GM23338 (cell line): ENCODE measurements at regions not wholly inside any gene's neighbourhood (a gene's known extent, or its start where the extent isn't known, plus 50 kb on each side); places are given as distances from the start of the nearest gene placed in this dataset.

Experiments
- ATAC-seq: fragments of 200-7000 bp; cut with Tn5 transposase; 3 replicates; pipeline ENCODE4 v1.9.1; 2020
- DNase-seq: peaks from one replicate; pipeline ENCODE4 v3.0.0-alpha.2; 2015; ENCODE audit warnings: low spot score
- H2AFZ ChIP-seq: fragments of 200-600 bp; sonication (generic); 2 replicates; pipeline ENCODE4 v1.8.0; 2016; ENCODE audit warnings: antibody characterized with exemption, mild to moderate bottlenecking, moderate library complexity
- H3F3A ChIP-seq: fragments of 200-600 bp; sonication (generic); replicated peaks from 2 replicates; pipeline ENCODE4 v1.8.0; 2017; ENCODE audit warnings: antibody characterized with exemption, mixed run types, low read depth
- H3K27ac ChIP-seq: fragments of 200-600 bp; sonication (generic); 2 replicates; pipeline ENCODE4 v1.6.1; 2016; ENCODE audit warnings: low read depth
- H3K27me3 ChIP-seq: fragments of 200-600 bp; sonication (generic); 2 replicates; pipeline ENCODE4 v1.8.0; 2016; ENCODE audit warnings: mild to moderate bottlenecking, mixed run types, moderate library complexity; ENCODE audit not compliant: insufficient read depth
- H3K36me3 ChIP-seq: fragments of 200-600 bp; sonication (generic); 2 replicates; pipeline ENCODE4 v1.8.0; 2016; ENCODE audit warnings: mild to moderate bottlenecking; ENCODE audit not compliant: insufficient read depth
- H3K4me1 ChIP-seq: fragments of 200-600 bp; sonication (generic); 2 replicates; pipeline ENCODE4 v1.8.0; 2016; ENCODE audit warnings: mild to moderate bottlenecking, moderate library complexity; ENCODE audit not compliant: insufficient read depth
- H3K4me2 ChIP-seq: fragments of 200-600 bp; sonication (generic); 2 replicates; pipeline ENCODE4 v1.7.1; 2017; ENCODE audit warnings: mixed run types
- H3K4me3 ChIP-seq: fragments of 200-600 bp; sonication (generic); 2 replicates; pipeline ENCODE4 v1.6.1; 2016; ENCODE audit warnings: mixed run types
- H3K79me2 ChIP-seq: fragments of 200-600 bp; sonication (generic); replicated peaks from 2 replicates; pipeline ENCODE4 v1.8.0; 2017; ENCODE audit warnings: mild to moderate bottlenecking; ENCODE audit not compliant: insufficient read depth
- H3K9me2 ChIP-seq: fragments of 200-600 bp; sonication (generic); 2 replicates; pipeline ENCODE4 v1.8.0; 2017; ENCODE audit not compliant: insufficient read depth
- H4K20me1 ChIP-seq: fragments of 200-600 bp; sonication (generic); replicated peaks from 2 replicates; pipeline ENCODE4 v1.8.0; 2017; ENCODE audit warnings: mild to moderate bottlenecking; ENCODE audit not compliant: insufficient read depth
- H3K27ac Mint-ChIP-seq: 2 replicates; pipeline ENCODE4 v1.8.0; 2020; ENCODE audit warnings: inconsistent platforms, mild to moderate bottlenecking, moderate library complexity, mixed read lengths
- H3K27me3 Mint-ChIP-seq: 3 replicates; pipeline ENCODE4 v1.8.0; 2022; ENCODE audit warnings: low read depth, mild to moderate bottlenecking, moderate library complexity, mixed read lengths, inconsistent platforms; ENCODE audit not compliant: insufficient read depth, poor library complexity
- H3K36me3 Mint-ChIP-seq: 3 replicates; pipeline ENCODE4 v1.8.0; 2021; ENCODE audit warnings: low read depth, mild to moderate bottlenecking, inconsistent platforms, moderate library complexity, mixed read lengths
- H3K4me1 Mint-ChIP-seq: 3 replicates; pipeline ENCODE4 v1.8.0; 2020; ENCODE audit warnings: mild to moderate bottlenecking, inconsistent platforms, mixed read lengths
- H3K4me3 Mint-ChIP-seq: 3 replicates; pipeline ENCODE4 v1.8.0; 2021; ENCODE audit warnings: moderate library complexity, mild to moderate bottlenecking, inconsistent platforms, mixed read lengths
- H3K9me3 Mint-ChIP-seq: 3 replicates; pipeline ENCODE4 v1.8.0; 2020; ENCODE audit warnings: moderate library complexity, mild to moderate bottlenecking, inconsistent platforms, mixed read lengths
- CREB1 ChIP-seq: fragments of 250-450 bp; sonication (Bioruptor Pico); IDR thresholded peaks from 2 replicates; pipeline ENCODE4 v1.5.0; 2020; ENCODE audit warnings: low read depth, mild to moderate bottlenecking, moderate library complexity
- EZH2 ChIP-seq: fragments of 200-600 bp; sonication (generic); IDR thresholded peaks from one replicate; pipeline ENCODE4 v1.8.0; 2017; ENCODE audit warnings: antibody characterized with exemption, mild to moderate bottlenecking, low read depth; ENCODE audit not compliant: unreplicated experiment
- EZH2phosphoT487 ChIP-seq: fragments of 200-600 bp; sonication (generic); IDR thresholded peaks from one replicate; pipeline ENCODE4 v1.8.1; 2018; ENCODE audit warnings: antibody characterized with exemption; ENCODE audit not compliant: unreplicated experiment
- JUNB ChIP-seq: IDR thresholded peaks from one replicate; pipeline ENCODE4 v1.6.1; 2016; ENCODE audit warnings: antibody characterized with exemption; ENCODE audit not compliant: unreplicated experiment
- NANOG ChIP-seq: IDR thresholded peaks from 2 replicates; pipeline ENCODE4 v1.6.1; 2016; ENCODE audit warnings: antibody characterized with exemption, borderline replicate concordance
- POLR2AphosphoS5 ChIP-seq: IDR thresholded peaks from 2 replicates; pipeline ENCODE4 v1.6.1; 2016; ENCODE audit warnings: antibody characterized with exemption, low read depth
- STAT1 ChIP-seq: IDR thresholded peaks from one replicate; pipeline ENCODE4 v1.6.1; 2016; ENCODE audit warnings: antibody characterized with exemption; ENCODE audit not compliant: unreplicated experiment
- ZNF114 ChIP-seq: fragments of 250-450 bp; sonication (Bioruptor Pico); IDR thresholded peaks from 2 replicates; pipeline ENCODE4 v1.5.0; 2020; ENCODE audit warnings: mild to moderate bottlenecking, moderate library complexity
- ZNF331 ChIP-seq: fragments of 250-450 bp; sonication (Bioruptor Pico); IDR thresholded peaks from 2 replicates; pipeline ENCODE4 v1.5.0; 2020; ENCODE audit warnings: low read depth, mild to moderate bottlenecking, moderate library complexity
- TF ChIP-seq, protein P1 (sequence below), 2 experiments: fragments of 200-600 bp in 1 of 2; sonication (generic) in 1 of 2; conservative IDR thresholded peaks; 2 replicates each; pipeline versions ENCODE4 v1.5.1 to v1.6.1; 2016 to 2017; ENCODE audit warnings: antibody characterized with exemption in 2 of 2, low read depth in 2 of 2, mild to moderate bottlenecking in 2 of 2, moderate library complexity in 1 of 2
- TF ChIP-seq, protein P2 (sequence below): IDR thresholded peaks from 2 replicates; pipeline ENCODE4 v1.6.1; 2016; ENCODE audit warnings: antibody characterized with exemption
- TF ChIP-seq, protein P3 (sequence below): fragments of 250-450 bp; sonication (Bioruptor Pico); IDR thresholded peaks from 2 replicates; pipeline ENCODE4 v1.5.0; 2020; ENCODE audit warnings: mild to moderate bottlenecking, moderate library complexity
- TF ChIP-seq, protein P4 (sequence below): IDR thresholded peaks from one replicate; pipeline ENCODE4 v1.6.1; 2018; ENCODE audit warnings: antibody characterized with exemption; ENCODE audit not compliant: unreplicated experiment

DNA sequence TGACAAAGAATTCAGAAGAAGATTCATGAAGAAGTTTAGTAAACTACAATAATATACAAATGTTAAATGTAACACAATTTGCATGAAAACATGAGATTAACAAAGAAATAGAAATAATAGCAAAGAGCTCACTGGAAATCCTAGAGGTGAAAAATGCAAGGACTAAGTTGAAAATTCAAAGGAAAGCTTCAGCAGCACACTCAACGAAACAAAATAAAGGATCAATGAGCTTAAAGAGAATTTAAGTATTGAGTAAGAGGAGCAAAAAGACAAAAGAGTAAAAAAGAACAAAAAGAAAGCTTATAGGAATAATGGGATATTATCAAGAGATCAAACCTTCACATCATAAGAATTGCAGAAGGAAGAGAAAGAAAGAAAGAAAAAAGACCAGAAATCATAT lies 583.8 kb upstream of the NECTIN3 start:
- no peaks in the 10 kb centered on the region for H3K27me3 ChIP-seq
- no peak overlapping the region for H3K4me3 ChIP-seq
- DNase-seq, result no peak
- Mint-ChIP-seq H3K27ac (no peak overlapping the region), H3K9me3 (peaks cover 25% of the 10 kb centered on the region), H3K36me3 (peaks cover 28% of the 10 kb centered on the region), H3K4me3 (no peak overlapping the region), H3K27me3 (no peaks in the 10 kb centered on the region), H3K4me1 (peaks cover 8% of the 10 kb centered on the region; the same call in 2 of the 3 replicates)
- peaks cover 8% of the 10 kb centered on the region; the same call in 1 of the 2 replicates for H3K4me1 ChIP-seq
- H3K9me2 ChIP-seq, result peaks cover 4% of the 10 kb centered on the region; the same call in 1 of the 2 replicates
- H3F3A ChIP-seq, result no peaks in the 10 kb centered on the region
- no peaks in the 10 kb centered on the region for H3K36me3 ChIP-seq
- H4K20me1 ChIP-seq, result no peaks in the 10 kb centered on the region
- no peak overlapping the region for H3K27ac ChIP-seq
- no peak overlapping the region for H3K4me2 ChIP-seq
- no peaks in the 10 kb centered on the region for H3K79me2 ChIP-seq
- ATAC-seq, result no peak
- TF ChIP-seq EZH2phosphoT487, result no peak
- TF ChIP-seq CREB1 (CRISPR knock-in tag), result no peak
- TF ChIP-seq, protein P1, sequence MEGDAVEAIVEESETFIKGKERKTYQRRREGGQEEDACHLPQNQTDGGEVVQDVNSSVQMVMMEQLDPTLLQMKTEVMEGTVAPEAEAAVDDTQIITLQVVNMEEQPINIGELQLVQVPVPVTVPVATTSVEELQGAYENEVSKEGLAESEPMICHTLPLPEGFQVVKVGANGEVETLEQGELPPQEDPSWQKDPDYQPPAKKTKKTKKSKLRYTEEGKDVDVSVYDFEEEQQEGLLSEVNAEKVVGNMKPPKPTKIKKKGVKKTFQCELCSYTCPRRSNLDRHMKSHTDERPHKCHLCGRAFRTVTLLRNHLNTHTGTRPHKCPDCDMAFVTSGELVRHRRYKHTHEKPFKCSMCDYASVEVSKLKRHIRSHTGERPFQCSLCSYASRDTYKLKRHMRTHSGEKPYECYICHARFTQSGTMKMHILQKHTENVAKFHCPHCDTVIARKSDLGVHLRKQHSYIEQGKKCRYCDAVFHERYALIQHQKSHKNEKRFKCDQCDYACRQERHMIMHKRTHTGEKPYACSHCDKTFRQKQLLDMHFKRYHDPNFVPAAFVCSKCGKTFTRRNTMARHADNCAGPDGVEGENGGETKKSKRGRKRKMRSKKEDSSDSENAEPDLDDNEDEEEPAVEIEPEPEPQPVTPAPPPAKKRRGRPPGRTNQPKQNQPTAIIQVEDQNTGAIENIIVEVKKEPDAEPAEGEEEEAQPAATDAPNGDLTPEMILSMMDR (conservative IDR thresholded peaks at IDR 0.05; ENCODE audit: low read depth in 2 of 2), result no peak
- TF ChIP-seq, protein P2, sequence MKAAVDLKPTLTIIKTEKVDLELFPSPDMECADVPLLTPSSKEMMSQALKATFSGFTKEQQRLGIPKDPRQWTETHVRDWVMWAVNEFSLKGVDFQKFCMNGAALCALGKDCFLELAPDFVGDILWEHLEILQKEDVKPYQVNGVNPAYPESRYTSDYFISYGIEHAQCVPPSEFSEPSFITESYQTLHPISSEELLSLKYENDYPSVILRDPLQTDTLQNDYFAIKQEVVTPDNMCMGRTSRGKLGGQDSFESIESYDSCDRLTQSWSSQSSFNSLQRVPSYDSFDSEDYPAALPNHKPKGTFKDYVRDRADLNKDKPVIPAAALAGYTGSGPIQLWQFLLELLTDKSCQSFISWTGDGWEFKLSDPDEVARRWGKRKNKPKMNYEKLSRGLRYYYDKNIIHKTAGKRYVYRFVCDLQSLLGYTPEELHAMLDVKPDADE, result no peak
- no peak for TF ChIP-seq ZNF114 (CRISPR knock-in tag)
- TF ChIP-seq ZNF331 (CRISPR knock-in tag), result no peak
- TF ChIP-seq STAT1, result no peak
- TF ChIP-seq JUNB, result no peak
- TF ChIP-seq EZH2, result no peak
- TF ChIP-seq NANOG, result no peak
- TF ChIP-seq, protein P3, sequence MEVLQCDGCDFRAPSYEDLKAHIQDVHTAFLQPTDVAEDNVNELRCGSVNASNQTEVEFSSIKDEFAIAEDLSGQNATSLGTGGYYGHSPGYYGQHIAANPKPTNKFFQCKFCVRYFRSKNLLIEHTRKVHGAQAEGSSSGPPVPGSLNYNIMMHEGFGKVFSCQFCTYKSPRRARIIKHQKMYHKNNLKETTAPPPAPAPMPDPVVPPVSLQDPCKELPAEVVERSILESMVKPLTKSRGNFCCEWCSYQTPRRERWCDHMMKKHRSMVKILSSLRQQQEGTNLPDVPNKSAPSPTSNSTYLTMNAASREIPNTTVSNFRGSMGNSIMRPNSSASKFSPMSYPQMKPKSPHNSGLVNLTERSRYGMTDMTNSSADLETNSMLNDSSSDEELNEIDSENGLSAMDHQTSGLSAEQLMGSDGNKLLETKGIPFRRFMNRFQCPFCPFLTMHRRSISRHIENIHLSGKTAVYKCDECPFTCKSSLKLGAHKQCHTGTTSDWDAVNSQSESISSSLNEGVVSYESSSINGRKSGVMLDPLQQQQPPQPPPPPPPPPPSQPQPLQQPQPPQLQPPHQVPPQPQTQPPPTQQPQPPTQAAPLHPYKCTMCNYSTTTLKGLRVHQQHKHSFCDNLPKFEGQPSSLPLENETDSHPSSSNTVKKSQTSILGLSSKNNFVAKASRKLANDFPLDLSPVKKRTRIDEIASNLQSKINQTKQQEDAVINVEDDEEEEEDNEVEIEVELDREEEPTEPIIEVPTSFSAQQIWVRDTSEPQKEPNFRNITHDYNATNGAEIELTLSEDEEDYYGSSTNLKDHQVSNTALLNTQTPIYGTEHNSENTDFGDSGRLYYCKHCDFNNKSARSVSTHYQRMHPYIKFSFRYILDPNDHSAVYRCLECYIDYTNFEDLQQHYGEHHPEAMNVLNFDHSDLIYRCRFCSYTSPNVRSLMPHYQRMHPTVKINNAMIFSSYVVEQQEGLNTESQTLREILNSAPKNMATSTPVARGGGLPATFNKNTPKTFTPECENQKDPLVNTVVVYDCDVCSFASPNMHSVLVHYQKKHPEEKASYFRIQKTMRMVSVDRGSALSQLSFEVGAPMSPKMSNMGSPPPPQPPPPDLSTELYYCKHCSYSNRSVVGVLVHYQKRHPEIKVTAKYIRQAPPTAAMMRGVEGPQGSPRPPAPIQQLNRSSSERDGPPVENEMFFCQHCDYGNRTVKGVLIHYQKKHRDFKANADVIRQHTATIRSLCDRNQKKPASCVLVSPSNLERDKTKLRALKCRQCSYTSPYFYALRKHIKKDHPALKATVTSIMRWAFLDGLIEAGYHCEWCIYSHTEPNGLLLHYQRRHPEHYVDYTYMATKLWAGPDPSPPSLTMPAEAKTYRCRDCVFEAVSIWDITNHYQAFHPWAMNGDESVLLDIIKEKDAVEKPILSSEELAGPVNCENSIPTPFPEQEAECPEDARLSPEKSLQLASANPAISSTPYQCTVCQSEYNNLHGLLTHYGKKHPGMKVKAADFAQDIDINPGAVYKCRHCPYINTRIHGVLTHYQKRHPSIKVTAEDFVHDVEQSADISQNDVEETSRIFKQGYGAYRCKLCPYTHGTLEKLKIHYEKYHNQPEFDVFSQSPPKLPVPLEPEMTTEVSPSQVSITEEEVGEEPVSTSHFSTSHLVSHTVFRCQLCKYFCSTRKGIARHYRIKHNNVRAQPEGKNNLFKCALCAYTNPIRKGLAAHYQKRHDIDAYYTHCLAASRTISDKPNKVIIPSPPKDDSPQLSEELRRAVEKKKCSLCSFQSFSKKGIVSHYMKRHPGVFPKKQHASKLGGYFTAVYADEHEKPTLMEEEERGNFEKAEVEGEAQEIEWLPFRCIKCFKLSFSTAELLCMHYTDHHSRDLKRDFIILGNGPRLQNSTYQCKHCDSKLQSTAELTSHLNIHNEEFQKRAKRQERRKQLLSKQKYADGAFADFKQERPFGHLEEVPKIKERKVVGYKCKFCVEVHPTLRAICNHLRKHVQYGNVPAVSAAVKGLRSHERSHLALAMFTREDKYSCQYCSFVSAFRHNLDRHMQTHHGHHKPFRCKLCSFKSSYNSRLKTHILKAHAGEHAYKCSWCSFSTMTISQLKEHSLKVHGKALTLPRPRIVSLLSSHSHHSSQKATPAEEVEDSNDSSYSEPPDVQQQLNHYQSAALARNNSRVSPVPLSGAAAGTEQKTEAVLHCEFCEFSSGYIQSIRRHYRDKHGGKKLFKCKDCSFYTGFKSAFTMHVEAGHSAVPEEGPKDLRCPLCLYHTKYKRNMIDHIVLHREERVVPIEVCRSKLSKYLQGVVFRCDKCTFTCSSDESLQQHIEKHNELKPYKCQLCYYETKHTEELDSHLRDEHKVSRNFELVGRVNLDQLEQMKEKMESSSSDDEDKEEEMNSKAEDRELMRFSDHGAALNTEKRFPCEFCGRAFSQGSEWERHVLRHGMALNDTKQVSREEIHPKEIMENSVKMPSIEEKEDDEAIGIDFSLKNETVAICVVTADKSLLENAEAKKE (CRISPR knock-in tag), result no peak
- TF ChIP-seq POLR2AphosphoS5, result no peak
- TF ChIP-seq, protein P4, sequence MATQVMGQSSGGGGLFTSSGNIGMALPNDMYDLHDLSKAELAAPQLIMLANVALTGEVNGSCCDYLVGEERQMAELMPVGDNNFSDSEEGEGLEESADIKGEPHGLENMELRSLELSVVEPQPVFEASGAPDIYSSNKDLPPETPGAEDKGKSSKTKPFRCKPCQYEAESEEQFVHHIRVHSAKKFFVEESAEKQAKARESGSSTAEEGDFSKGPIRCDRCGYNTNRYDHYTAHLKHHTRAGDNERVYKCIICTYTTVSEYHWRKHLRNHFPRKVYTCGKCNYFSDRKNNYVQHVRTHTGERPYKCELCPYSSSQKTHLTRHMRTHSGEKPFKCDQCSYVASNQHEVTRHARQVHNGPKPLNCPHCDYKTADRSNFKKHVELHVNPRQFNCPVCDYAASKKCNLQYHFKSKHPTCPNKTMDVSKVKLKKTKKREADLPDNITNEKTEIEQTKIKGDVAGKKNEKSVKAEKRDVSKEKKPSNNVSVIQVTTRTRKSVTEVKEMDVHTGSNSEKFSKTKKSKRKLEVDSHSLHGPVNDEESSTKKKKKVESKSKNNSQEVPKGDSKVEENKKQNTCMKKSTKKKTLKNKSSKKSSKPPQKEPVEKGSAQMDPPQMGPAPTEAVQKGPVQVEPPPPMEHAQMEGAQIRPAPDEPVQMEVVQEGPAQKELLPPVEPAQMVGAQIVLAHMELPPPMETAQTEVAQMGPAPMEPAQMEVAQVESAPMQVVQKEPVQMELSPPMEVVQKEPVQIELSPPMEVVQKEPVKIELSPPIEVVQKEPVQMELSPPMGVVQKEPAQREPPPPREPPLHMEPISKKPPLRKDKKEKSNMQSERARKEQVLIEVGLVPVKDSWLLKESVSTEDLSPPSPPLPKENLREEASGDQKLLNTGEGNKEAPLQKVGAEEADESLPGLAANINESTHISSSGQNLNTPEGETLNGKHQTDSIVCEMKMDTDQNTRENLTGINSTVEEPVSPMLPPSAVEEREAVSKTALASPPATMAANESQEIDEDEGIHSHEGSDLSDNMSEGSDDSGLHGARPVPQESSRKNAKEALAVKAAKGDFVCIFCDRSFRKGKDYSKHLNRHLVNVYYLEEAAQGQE, result no peak
- no peak overlapping the region for H2AFZ ChIP-seq
